Fibroblast of lung (primary cell): ENCODE measurements at regions not wholly inside any gene's neighbourhood (a gene's known extent, or its start where the extent isn't known, plus 50 kb on each side); places are given as distances from the start of the nearest gene placed in this dataset.

ENCODE experiments used
- EZH2 ChIP-seq: IDR thresholded peaks from 2 replicates; pipeline ENCODE4 v1.5.1; 2012; ENCODE audit warnings: low read length, control low read depth, mild to moderate bottlenecking; ENCODE audit errors: missing control alignments
- TF ChIP-seq, protein P1 (sequence below), 2 donors: IDR thresholded peaks in 1 of 2; conservative IDR thresholded peaks in 1 of 2; 1 replicate in 1 of 2; 2 replicates in 1 of 2; pipeline ENCODE4 v1.5.1; 2011 to 2012; ENCODE audit warnings: low read length in 2 of 2, control low read depth in 1 of 2, inconsistent platforms in 1 of 2, low read depth in 1 of 2, mild to moderate bottlenecking in 1 of 2

DNA sequence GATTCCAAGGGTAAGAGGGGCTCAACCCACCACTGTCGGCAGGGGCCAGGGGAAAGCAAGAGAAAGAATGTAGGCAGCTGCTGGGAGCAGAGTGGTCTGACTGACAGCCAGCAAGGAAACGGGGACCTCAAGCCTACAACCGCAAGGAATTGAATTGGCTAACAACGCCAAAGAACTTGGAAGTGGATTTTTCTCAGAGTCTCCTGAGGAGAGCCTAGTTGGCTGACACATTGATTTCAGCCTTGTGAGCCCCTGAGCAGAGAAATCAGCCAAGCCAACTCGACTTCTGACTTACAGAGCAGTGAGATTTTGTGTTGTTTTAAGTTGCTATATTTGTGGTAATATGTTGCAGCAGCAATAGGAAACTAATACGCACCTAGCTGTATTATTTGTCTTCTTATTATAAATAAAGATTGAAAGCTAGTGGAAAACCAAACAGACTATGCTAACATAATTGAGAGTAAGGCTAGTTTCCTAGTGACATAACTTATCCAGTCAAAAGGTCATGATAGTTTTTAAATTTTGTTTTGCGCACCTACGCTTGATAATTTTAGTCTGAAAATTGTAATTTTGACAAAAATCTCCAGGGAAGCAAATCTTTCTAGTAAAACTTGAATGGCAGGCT, 145.8 kb upstream of the HCCS start:
- TF ChIP-seq EZH2, result no peak
- TF ChIP-seq, protein P1, sequence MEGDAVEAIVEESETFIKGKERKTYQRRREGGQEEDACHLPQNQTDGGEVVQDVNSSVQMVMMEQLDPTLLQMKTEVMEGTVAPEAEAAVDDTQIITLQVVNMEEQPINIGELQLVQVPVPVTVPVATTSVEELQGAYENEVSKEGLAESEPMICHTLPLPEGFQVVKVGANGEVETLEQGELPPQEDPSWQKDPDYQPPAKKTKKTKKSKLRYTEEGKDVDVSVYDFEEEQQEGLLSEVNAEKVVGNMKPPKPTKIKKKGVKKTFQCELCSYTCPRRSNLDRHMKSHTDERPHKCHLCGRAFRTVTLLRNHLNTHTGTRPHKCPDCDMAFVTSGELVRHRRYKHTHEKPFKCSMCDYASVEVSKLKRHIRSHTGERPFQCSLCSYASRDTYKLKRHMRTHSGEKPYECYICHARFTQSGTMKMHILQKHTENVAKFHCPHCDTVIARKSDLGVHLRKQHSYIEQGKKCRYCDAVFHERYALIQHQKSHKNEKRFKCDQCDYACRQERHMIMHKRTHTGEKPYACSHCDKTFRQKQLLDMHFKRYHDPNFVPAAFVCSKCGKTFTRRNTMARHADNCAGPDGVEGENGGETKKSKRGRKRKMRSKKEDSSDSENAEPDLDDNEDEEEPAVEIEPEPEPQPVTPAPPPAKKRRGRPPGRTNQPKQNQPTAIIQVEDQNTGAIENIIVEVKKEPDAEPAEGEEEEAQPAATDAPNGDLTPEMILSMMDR (conservative IDR thresholded peaks at IDR 0.05 in 1 of 2, IDR thresholded peaks at IDR 0.05 in 1 of 2; ENCODE audit: low read depth in 1 of 2, low read length in 2 of 2), result no peak
